ENCODE measurements at regions not wholly inside any gene's neighbourhood (a gene's known extent, or its start where the extent isn't known, plus 50 kb on each side); places are given as distances from the start of the nearest gene placed in this dataset.

DNA sequence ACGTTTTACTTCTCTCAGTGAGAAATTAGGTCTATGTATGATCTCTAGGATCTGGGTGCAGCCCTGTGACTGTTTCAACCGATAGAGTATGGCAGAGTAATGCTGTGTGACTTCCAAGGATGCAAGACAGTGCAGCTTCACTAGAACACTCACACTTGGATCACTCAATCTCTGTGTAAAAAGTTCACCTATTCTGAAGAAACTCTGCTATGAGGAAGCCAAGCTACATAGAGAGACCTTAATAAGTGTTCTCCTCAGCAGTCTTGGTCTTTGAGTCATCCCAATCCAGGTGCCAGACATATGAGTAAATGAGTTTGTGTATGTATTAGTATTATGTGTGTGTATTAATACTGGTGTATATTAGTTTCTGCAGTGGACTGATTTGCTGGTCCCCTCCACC is 335.0 kb downstream of the NR4A2 start:
- TF ChIP-seq, protein P1, sequence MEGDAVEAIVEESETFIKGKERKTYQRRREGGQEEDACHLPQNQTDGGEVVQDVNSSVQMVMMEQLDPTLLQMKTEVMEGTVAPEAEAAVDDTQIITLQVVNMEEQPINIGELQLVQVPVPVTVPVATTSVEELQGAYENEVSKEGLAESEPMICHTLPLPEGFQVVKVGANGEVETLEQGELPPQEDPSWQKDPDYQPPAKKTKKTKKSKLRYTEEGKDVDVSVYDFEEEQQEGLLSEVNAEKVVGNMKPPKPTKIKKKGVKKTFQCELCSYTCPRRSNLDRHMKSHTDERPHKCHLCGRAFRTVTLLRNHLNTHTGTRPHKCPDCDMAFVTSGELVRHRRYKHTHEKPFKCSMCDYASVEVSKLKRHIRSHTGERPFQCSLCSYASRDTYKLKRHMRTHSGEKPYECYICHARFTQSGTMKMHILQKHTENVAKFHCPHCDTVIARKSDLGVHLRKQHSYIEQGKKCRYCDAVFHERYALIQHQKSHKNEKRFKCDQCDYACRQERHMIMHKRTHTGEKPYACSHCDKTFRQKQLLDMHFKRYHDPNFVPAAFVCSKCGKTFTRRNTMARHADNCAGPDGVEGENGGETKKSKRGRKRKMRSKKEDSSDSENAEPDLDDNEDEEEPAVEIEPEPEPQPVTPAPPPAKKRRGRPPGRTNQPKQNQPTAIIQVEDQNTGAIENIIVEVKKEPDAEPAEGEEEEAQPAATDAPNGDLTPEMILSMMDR (conservative IDR thresholded peaks at IDR 0.05; ENCODE audit: low read length), result no peak
- no peak for TF ChIP-seq EZH2phosphoT487 (IDR thresholded peaks at IDR 0.05; ENCODE audit: borderline replicate concordance, low read depth, low read length)
